Left ventricle myocardium inferior (tissue), 1 donor: ENCODE measurements at regions not wholly inside any gene's neighbourhood (a gene's known extent, or its start where the extent isn't known, plus 50 kb on each side); places are given as distances from the start of the nearest gene placed in this dataset.

Experiments used
- DNase-seq: peaks from one replicate; pipeline ENCODE4 v3.0.0-alpha.2; 2020
- H3K27ac ChIP-seq: fragments of 200-600 bp; replicated peaks from 2 replicates; pipeline ENCODE4 v1.8.0; 2021
- H3K27me3 ChIP-seq: fragments of 200-600 bp; 2 replicates; pipeline ENCODE4 v1.8.0; 2021; ENCODE audit warnings: low read depth
- H3K36me3 ChIP-seq: fragments of 200-600 bp; 2 replicates; pipeline ENCODE4 v1.8.0; 2021
- H3K4me1 ChIP-seq: fragments of 200-600 bp; 2 replicates; pipeline ENCODE4 v1.8.0; 2021
- H3K4me3 ChIP-seq: fragments of 200-600 bp; 2 replicates; pipeline ENCODE4 v1.8.0; 2021; ENCODE audit warnings: mild to moderate bottlenecking, moderate library complexity
- H3K9me3 ChIP-seq: fragments of 200-600 bp; replicated peaks from 2 replicates; pipeline ENCODE4 v1.8.0; 2021
- intact Hi-C: fragments of 100-400 bp; cut with micrococcal nuclease; formaldehyde crosslinking; loops from one replicate; pipeline ENCODE4 v1.11.0; 2022
- TF ChIP-seq, protein P1 (sequence below): fragments of 200-600 bp; IDR thresholded peaks from 2 replicates; pipeline ENCODE4 v1.8.0; 2021; ENCODE audit warnings: antibody characterized with exemption, mild to moderate bottlenecking, borderline replicate concordance
- donor health status: DM: no; HTN: yes; CAD: no; lungs with severe emphysema.

DNA sequence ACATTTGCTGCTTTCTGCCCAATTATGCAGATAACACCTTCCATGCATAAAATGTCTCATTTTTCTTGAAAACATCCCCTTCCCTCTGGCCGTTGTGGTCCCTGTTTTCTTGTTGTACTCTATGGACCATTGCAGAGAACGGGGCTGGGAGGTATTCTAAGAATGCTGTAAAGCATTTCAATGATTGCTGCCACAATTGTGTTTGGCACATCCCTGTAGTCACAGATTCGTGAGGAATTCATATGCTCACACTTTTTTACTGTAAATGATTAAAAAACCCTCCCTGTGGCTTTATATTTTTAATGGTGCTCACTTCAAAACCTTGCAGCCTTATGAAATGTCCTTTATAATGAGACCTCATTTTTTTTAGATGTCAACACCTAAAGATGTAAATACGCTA, 207.2 kb upstream of the GBE1 start:
- no peaks in the 10 kb centered on the region for H3K27me3 ChIP-seq
- no peak overlapping the region for H3K27ac ChIP-seq
- no peaks in the 10 kb centered on the region for H3K36me3 ChIP-seq
- H3K4me3 ChIP-seq = no peak overlapping the region
- TF ChIP-seq, protein P1, sequence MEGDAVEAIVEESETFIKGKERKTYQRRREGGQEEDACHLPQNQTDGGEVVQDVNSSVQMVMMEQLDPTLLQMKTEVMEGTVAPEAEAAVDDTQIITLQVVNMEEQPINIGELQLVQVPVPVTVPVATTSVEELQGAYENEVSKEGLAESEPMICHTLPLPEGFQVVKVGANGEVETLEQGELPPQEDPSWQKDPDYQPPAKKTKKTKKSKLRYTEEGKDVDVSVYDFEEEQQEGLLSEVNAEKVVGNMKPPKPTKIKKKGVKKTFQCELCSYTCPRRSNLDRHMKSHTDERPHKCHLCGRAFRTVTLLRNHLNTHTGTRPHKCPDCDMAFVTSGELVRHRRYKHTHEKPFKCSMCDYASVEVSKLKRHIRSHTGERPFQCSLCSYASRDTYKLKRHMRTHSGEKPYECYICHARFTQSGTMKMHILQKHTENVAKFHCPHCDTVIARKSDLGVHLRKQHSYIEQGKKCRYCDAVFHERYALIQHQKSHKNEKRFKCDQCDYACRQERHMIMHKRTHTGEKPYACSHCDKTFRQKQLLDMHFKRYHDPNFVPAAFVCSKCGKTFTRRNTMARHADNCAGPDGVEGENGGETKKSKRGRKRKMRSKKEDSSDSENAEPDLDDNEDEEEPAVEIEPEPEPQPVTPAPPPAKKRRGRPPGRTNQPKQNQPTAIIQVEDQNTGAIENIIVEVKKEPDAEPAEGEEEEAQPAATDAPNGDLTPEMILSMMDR = no peak
- no peaks in the 10 kb centered on the region for H3K4me1 ChIP-seq
- intact Hi-C loops = no loop called here
- peaks cover 8% of the 10 kb centered on the region for H3K9me3 ChIP-seq
- no peak for DNase-seq

DNA sequence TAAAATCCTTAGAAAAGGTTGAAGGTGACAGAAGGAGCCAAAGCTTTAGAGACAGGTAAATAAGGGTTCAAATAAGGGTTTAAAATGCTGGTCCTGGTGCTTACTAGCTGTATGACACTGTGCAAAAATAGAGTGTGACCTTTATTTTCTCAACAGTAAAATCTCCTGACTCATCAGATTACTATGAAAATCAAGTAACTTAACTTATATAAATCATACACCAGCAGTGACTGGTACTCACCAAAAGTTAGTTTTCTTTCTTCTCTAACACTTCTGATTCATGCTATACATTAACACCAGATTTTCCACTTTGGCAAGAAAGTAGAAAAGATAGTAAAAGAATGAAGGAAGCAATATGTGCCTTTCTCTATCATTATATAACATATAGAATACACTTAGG, 205.9 kb upstream of the GBE1 start:
- intact Hi-C loops = no loop called here
- no peak overlapping the region for H3K27ac ChIP-seq
- H3K4me3 ChIP-seq = no peak overlapping the region
- no peaks in the 10 kb centered on the region for H3K27me3 ChIP-seq
- peaks cover 8% of the 10 kb centered on the region for H3K9me3 ChIP-seq
- no peaks in the 10 kb centered on the region for H3K4me1 ChIP-seq
- no peaks in the 10 kb centered on the region for H3K36me3 ChIP-seq
- DNase-seq = no peak
- TF ChIP-seq, protein P1 = no peak

DNA sequence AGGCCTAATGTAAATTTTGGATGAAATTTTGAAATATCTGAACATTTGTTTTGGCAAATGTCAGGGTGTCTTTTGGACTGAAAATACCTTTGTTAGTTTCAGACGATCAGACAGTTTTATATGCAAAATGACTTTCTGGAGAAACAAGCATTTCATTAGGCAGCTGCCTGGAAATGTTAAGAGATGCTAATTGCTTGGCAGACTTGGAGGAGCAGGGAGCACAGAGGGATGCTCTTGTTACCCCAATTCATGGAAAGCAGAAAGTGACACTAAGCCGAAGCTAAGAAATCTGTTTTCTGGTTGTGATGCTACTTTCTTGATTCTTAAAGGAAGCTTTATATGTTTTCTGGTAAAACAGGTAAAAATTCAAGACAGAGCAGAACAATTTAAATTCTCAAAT, 204.3 kb upstream of the GBE1 start:
- TF ChIP-seq, protein P1 = no peak
- Histone ChIP-seq H3K27ac (no peak overlapping the region), H3K9me3 (no peaks in the 10 kb centered on the region), H3K36me3 (no peaks in the 10 kb centered on the region), H3K27me3 (no peaks in the 10 kb centered on the region), H3K4me1 (no peaks in the 10 kb centered on the region), H3K4me3 (no peak overlapping the region)
- intact Hi-C loops = no loop called here
- no peak for DNase-seq

DNA sequence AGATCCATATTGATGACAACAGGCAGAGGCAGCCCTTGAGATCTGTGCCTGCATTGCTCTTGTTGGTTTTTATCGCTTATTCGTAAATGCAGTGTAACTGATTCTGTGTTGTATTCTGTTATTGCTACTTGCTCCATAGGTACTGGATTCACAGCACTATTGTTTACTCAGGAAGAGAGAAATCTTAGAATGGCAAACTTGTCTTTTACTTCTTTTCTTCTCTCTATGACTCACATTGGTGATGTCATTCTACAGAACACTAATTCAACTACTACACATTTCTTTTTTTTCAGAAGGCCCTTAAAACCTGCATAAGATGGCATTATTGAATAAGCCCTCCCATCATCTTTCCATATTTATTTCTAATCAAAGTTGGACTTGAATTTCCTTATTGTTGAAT, 201.0 kb upstream of the GBE1 start:
- H3K4me1 ChIP-seq = no peaks in the 10 kb centered on the region
- intact Hi-C loops = no loop called here
- H3K27me3 ChIP-seq = no peaks in the 10 kb centered on the region
- DNase-seq = no peak
- H3K36me3 ChIP-seq = no peaks in the 10 kb centered on the region
- TF ChIP-seq, protein P1 = no peak
- no peak overlapping the region for H3K4me3 ChIP-seq
- no peaks in the 10 kb centered on the region for H3K9me3 ChIP-seq
- no peak overlapping the region for H3K27ac ChIP-seq

DNA sequence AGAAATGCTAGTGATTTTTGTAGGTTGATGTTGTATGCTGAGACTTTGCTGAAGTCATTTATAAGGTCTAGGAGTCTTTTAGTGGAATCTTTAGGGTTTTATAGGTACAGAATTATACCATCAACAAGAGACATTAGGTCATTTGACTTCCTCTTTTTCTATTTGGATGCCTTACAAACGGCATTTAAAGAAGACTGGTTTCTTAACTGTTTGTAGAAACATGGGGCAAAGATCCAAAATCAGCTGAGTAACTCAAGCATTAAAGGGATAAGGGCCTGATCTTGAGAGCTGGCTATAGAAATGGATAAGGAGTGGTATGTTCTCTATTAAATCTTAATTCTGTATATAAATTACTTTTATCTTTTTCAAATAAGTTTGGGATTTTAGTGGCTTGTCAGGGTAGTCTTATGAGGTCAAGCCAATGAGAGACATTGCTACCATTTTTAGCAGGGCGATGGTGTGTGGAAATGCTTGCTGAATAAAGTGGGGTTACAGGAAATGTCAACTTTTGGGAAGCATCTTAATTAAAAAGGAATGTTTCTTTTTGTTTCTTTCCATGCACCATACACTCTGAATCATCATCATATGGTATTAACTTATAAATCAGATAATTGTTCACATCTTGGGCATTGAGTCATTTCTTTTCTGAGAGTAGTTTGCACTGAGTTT, 197.7 kb upstream of the GBE1 start:
- intact Hi-C loops = no loop called here
- Histone ChIP-seq H3K4me1 (no peaks in the 10 kb centered on the region), H3K4me3 (no peak overlapping the region), H3K9me3 (peaks cover 4% of the 10 kb centered on the region), H3K36me3 (no peaks in the 10 kb centered on the region), H3K27me3 (no peaks in the 10 kb centered on the region), H3K27ac (no peak overlapping the region)
- TF ChIP-seq, protein P1 = no peak
- DNase-seq = no peak
